ENCODE measurements at regions not wholly inside any gene's neighbourhood (a gene's known extent, or its start where the extent isn't known, plus 50 kb on each side); places are given as distances from the start of the nearest gene placed in this dataset.

DNA sequence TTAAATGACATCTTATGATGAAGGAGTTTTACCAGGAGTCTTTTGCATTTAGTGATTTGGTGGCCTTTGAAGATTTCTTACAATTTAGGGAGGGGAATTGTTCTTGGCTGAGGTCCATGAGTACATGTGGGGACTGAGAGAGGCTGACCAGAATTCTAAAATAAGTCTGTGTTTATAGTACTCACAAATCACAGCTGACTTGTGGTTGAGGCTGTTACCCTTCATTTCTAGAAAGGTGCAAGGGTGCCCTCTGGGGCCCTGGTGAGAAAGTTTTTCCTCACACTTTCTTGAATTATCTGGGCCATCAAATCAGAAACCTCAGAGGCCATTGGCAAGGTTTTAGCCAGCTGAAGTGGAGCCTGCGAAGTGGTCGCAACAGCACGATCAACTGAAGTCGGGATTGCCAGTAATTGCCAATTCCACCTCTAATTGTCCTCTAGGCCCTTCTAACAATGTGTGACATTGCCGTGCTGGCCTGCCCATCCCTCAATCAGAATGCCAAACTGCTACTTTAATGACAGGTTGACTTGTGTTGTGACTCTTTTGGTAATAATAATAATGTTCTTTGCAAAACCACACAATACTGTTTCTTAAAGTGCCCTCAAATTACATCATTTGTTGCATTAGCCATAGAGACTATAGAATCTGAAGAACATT, 221.6 kb downstream of the OGFRL1 start:
- no peak overlapping the region for H3K4me3 ChIP-seq (ENCODE audit: low read length)
- DNase-seq (ENCODE audit: low read depth): peak; percentile 34
- TF ChIP-seq, protein P1, sequence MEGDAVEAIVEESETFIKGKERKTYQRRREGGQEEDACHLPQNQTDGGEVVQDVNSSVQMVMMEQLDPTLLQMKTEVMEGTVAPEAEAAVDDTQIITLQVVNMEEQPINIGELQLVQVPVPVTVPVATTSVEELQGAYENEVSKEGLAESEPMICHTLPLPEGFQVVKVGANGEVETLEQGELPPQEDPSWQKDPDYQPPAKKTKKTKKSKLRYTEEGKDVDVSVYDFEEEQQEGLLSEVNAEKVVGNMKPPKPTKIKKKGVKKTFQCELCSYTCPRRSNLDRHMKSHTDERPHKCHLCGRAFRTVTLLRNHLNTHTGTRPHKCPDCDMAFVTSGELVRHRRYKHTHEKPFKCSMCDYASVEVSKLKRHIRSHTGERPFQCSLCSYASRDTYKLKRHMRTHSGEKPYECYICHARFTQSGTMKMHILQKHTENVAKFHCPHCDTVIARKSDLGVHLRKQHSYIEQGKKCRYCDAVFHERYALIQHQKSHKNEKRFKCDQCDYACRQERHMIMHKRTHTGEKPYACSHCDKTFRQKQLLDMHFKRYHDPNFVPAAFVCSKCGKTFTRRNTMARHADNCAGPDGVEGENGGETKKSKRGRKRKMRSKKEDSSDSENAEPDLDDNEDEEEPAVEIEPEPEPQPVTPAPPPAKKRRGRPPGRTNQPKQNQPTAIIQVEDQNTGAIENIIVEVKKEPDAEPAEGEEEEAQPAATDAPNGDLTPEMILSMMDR (conservative IDR thresholded peaks at IDR 0.05; ENCODE audit: low read depth, low read length): peak; percentile 72

DNA sequence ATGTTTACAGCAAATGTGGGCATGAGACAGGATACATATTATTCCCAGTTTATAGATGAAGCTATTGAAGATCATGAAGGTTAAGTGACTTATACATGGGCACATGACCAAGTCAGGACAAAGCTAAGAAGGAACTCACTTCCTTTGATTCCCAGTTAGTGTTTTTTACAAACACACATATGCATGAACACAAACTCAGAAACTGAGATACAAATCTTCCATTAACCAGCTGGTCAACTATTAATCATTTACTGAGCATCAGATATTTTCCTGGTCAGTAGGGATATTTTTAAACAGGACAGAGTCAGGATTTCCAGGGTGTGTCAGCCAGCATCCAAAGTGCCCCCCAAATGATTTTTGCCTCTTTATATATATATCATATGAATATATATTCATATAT, 222.2 kb downstream of the OGFRL1 start:
- TF ChIP-seq, protein P1 (conservative IDR thresholded peaks at IDR 0.05; ENCODE audit: low read depth, low read length): no peak
- no peak overlapping the region for H3K4me3 ChIP-seq (ENCODE audit: low read length)
- no peak for DNase-seq (ENCODE audit: low read depth)

DNA sequence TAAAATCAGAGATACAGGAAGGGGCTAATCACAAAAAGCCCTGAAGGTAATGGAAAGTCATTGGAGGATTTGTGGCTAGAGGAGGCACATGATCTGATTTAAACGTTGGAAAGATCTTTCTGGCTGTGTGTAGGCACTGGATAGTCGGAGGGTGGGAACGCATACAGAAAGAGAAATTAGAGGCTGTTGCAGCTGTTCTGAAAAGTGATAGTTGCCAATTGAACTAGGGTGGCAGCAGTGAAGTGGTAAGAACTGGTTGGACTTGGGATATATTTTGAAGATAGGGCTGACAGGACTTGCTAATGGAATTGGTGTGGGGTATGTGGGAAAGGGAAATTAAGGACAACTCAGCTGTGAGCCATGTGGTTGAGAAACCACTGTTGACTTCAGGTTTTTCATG, 223.6 kb downstream of the OGFRL1 start:
- DNase-seq (ENCODE audit: low read depth): no peak
- TF ChIP-seq, protein P1 (conservative IDR thresholded peaks at IDR 0.05; ENCODE audit: low read depth, low read length): no peak
- no peak overlapping the region for H3K4me3 ChIP-seq (ENCODE audit: low read length)

DNA sequence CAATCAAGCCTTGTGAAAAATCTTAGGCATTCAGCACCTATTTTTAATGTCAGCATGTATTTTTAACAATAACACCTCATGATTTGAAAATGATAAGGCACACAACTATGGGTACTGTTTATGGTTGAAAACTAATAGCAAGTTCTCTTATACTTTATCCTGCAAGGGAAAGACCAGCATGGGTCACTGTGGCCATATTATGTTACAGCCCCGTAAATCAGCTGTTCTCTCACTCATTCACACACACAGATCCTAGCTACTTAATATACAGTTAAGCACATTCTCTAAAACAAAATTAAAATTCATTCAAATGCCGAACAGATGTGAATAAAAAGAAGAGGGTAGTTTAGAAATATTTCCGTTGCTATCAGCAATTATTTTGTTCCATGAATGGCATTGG, 224.4 kb downstream of the OGFRL1 start:
- no peak overlapping the region for H3K4me3 ChIP-seq (ENCODE audit: low read length)
- no peak for DNase-seq (ENCODE audit: low read depth)
- TF ChIP-seq, protein P1 (conservative IDR thresholded peaks at IDR 0.05; ENCODE audit: low read depth, low read length): no peak

DNA sequence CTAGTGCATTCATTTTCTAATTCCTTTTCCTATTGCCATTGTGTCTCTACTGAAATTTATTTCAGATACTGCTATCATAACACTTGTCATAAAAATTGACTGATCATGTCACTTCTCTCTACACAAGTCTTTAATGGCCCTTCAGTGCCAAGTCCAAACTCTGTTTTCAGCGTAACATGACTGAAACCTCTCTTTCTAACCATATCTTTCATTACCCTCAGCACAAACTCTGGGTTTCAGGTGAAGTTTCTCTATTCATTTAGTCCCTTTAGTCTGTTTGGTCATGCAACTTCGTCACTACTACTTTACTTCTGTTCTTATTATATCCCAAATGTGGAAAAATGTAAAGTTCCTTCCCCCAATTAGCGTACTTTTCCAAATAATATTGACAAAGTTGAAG, 234.9 kb downstream of the OGFRL1 start:
- TF ChIP-seq, protein P1 (conservative IDR thresholded peaks at IDR 0.05; ENCODE audit: low read depth, low read length): no peak
- DNase-seq (ENCODE audit: low read depth): no peak
- H3K4me3 ChIP-seq (ENCODE audit: low read length): no peak overlapping the region

DNA sequence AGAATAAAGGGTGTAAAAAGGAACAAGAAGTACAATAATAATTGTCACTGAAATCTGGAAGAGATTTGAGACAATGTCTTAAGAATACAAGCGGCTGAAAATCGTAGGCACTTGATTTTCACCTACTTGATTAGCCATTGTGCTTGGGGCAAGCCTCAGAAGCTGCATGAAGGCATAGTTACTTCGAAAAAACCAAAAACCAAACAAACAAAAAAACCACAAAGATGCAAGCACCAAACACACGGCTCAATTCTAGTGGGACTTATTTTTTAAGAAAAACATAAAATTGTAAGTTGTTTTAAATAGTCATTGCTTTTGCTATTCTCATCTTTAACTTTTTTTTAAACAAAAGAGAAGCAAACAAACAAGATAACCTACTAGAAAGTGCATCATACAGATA, 235.6 kb downstream of the OGFRL1 start:
- no peak for DNase-seq (ENCODE audit: low read depth)
- TF ChIP-seq, protein P1 (conservative IDR thresholded peaks at IDR 0.05; ENCODE audit: low read depth, low read length): no peak
- no peak overlapping the region for H3K4me3 ChIP-seq (ENCODE audit: low read length)

DNA sequence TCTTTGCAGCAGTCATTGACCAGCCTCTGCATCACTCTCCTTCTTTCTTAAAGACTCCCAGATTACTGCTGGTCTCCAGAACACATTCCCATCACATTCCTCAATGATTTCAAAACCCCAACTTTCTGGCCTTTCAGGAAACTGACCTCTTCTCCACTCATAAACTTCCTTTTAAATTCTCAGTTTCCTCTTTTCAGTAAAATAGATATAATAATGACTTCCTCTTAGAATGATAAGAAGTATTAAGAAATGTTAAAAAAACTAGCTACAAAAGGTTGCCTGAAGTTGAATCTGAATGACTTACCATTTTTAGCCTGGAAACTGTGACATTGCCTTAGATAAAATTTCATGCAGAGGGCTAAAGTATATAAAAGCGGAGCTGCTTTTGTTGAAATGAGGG, 239.3 kb downstream of the OGFRL1 start:
- no peak overlapping the region for H3K4me3 ChIP-seq (ENCODE audit: low read length)
- no peak for DNase-seq (ENCODE audit: low read depth)
- TF ChIP-seq, protein P1 (conservative IDR thresholded peaks at IDR 0.05; ENCODE audit: low read depth, low read length): no peak

All from retinal pigment epithelial cell (primary cell).